Stimulated activated CD8-positive, alpha-beta memory T cell treated with anti-CD3 and anti-CD28 coated beads, Interleukin-4, amount 100 ng/mL, for 48 hours (primary cell): ENCODE measurements at regions not wholly inside any gene's neighbourhood (a gene's known extent, or its start where the extent isn't known, plus 50 kb on each side); places are given as distances from the start of the nearest gene placed in this dataset.
"Not testable (repeated sequence)": the region's sequence is repeated elsewhere in the genome, so short reads cannot be mapped to it uniquely, and the experiment has no call there.

Source experiments
- DNase-seq: peaks from one replicate; pipeline ENCODE4 v3.0.0-alpha.2; 2020

GRCh38 chr17:68697850-68698361 lies 96.7 kb upstream of the FAM20A start:
- DNase-seq = no peak

- no peak for DNase-seq
These were observed 94.5 kb upstream of the FAM20A start for GRCh38 chr17:68695659-68696058.

- no peak for DNase-seq
These were observed 93.8 kb upstream of the FAM20A start for GRCh38 chr17:68694791-68695485.

- DNase-seq = no peak
These were observed 92.7 kb upstream of the FAM20A start for GRCh38 chr17:68693896-68694295.

GRCh38 chr17:68693466-68693865 lies 92.3 kb upstream of the FAM20A start:
- DNase-seq = no peak

GRCh38 chr17:68686108-68686988 lies 85.2 kb upstream of the FAM20A start:
- DNase-seq = no peak

- DNase-seq = no peak
These were observed 83.8 kb upstream of the FAM20A start for GRCh38 chr17:68684949-68685357.

- DNase-seq = no peak
These were observed 81.7 kb upstream of the FAM20A start for GRCh38 chr17:68682903-68683302.

- no peak for DNase-seq
These were observed 78.7 kb upstream of the FAM20A start for GRCh38 chr17:68679882-68680281.

- DNase-seq = no peak
These were observed 75.7 kb upstream of the FAM20A start for GRCh38 chr17:68676856-68677255.

- no peak for DNase-seq
These were observed 74.6 kb upstream of the FAM20A start for GRCh38 chr17:68675723-68676122.

- no peak for DNase-seq
These were observed 73.1 kb upstream of the FAM20A start for GRCh38 chr17:68674029-68674925.

GRCh38 chr17:68670967-68671693 lies 70.0 kb upstream of the FAM20A start:
- no peak for DNase-seq

GRCh38 chr17:68666438-68666837 lies 65.3 kb upstream of the FAM20A start:
- not testable (repeated sequence) for DNase-seq

GRCh38 chr17:68665373-68665772 lies 64.2 kb upstream of the FAM20A start:
- no peak for DNase-seq

GRCh38 chr17:68662479-68662878 lies 61.3 kb upstream of the FAM20A start:
- no peak for DNase-seq

GRCh38 chr17:68662037-68662432 lies 60.9 kb upstream of the FAM20A start:
- DNase-seq = no peak

- DNase-seq = no peak
These were observed 60.3 kb upstream of the FAM20A start for GRCh38 chr17:68661265-68662036.

GRCh38 chr17:68660302-68660701 lies 59.1 kb upstream of the FAM20A start:
- no peak for DNase-seq

- DNase-seq = no peak
These were observed 58.0 kb upstream of the FAM20A start for GRCh38 chr17:68658999-68659780.

- no peak for DNase-seq
These were observed 56.4 kb upstream of the FAM20A start for GRCh38 chr17:68657576-68657975.
